Erythroblast (primary cell): ENCODE measurements at regions not wholly inside any gene's neighbourhood (a gene's known extent, or its start where the extent isn't known, plus 50 kb on each side); places are given as distances from the start of the nearest gene placed in this dataset.
"Not testable (repeated sequence)": the region's sequence is repeated elsewhere in the genome, so short reads cannot be mapped to it uniquely, and the experiment has no call there.

Experiments
- DNase-seq, 2 experiments: peaks; one replicate each; lab custom pipeline; 2025; lab: John Stamatoyannopoulos, UW
- GATA1 ChIP-seq: IDR thresholded peaks from 2 replicates; pipeline ENCODE4 v1.6.1; 2011; ENCODE audit warnings: low read depth, mild to moderate bottlenecking, control low read depth, low read length, moderate library complexity
- POLR2A ChIP-seq: IDR thresholded peaks from 2 replicates; pipeline ENCODE4 v1.6.1; 2011; ENCODE audit warnings: mild to moderate bottlenecking, low read length

DNA sequence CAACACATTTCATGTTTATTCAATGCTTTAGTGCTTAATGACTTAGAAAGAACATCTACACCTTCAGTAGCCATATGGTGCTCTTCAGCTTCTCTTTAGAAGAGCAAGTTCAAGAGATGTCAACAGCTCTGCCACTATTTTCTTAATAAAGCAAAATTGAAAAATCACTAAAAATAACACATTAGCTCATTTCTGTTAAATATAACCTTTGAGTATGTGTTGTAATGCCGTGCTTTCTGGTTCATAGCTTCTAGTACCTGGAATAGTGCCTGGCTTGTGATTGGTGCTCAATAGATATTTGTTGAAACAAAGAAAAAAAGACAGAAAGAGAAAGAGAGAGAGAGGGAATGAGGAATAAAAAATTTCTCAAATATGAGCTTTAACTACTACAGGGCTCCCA lies 349.8 kb upstream of the SPRED2 start:
- DNase-seq: no peak
- no peak for TF ChIP-seq GATA1
- no peak for TF ChIP-seq POLR2A

DNA sequence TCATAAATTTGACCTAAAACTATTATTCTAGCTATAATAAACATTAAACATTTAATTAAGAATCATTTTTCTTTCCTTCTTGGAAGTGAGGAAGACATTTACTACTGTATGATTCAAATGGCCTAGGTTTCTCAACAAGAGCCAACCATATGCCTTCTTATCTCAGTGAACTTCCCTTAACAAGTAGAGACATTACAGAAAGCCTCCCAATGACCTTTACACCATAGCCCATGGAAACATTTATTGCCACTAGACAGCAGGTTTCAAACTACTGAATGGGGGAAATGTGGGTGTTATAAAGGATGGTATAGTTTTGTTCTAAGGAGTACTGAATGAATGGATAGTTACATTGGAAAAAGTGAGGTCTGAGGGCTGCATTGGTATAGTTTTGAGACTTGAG lies 349.4 kb upstream of the SPRED2 start:
- no peak for DNase-seq
- TF ChIP-seq GATA1 (no peak), POLR2A (no peak)

DNA sequence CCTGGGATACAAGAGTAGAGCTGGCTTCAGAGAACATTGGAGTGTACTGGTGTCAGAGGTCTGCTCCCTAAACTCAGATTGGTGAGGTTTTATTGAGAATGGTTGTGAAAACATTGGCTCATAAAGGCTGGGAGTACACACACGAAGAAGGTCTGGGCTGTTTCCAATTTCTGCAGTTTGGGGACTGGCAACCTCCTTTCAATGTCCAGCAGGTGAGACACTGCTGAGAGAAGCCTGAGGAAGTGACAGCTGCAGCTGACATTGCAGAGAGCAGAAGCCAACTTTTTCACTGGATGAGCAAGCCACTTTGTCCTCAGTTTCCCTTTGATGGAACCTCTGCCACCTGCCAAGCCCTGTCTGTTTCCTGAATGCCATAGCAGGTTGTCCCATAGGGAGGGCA lies 346.6 kb upstream of the SPRED2 start:
- DNase-seq: no peak
- no peak for TF ChIP-seq GATA1
- no peak for TF ChIP-seq POLR2A

DNA sequence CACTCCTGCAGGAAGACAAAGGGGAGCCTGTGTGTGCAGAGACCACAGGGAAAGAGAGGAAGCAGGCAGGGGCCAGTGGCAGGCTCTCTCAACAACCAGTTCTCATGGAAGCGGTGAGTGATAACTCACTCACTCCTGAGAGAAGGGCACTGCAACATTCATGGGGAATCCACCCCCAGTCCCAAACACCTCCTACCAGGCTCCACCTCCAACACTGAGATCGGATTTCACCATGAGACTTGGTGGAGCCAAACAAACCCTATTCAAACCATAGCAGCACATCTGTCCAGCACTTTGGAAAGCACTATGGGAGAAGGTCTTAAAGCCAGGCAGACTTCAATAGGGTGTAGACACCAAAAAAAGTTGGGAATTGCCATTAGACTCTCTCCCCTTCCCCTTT lies 345.7 kb upstream of the SPRED2 start:
- TF ChIP-seq GATA1 (no peak), POLR2A (no peak)
- no peak for DNase-seq

DNA sequence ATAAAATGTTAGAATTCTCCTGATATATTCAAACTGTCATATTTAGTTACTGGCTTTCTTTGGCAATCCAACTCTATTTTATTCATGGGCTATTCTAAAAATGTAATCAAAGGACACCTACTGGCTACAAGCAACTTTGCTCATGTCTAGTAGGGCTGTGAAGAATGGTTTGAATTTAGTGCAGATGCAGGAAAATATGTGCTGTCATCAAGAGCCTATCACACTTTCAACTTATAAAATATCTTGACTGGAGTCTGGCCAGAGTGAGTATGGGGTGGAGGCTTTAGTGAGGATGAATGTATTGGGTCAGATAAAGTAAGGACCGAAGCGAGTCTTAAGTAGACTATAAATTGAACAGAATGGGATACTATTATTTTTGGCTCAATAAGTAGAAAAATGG lies 343.4 kb upstream of the SPRED2 start:
- TF ChIP-seq POLR2A: no peak
- no peak for TF ChIP-seq GATA1
- DNase-seq: no peak

DNA sequence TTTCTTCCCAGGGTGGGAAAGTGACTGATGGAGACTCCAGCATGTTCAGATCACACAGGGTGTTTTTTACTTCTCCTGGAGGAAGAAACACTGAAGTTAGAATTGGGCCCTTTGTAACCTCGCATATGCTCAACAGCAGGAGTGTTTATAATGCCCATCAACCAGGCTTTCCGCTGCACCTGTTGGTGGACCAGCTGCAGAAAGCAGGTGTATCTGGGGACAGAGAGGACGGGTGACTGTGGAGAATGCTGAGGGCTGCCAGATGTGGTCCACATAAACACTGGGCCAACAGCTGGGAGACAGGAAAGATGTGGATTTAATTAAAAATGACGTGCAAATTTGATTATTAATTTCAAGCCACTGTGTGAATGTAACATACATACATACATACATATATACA lies 335.5 kb upstream of the SPRED2 start:
- TF ChIP-seq POLR2A (no peak), GATA1 (no peak)
- no peak for DNase-seq

DNA sequence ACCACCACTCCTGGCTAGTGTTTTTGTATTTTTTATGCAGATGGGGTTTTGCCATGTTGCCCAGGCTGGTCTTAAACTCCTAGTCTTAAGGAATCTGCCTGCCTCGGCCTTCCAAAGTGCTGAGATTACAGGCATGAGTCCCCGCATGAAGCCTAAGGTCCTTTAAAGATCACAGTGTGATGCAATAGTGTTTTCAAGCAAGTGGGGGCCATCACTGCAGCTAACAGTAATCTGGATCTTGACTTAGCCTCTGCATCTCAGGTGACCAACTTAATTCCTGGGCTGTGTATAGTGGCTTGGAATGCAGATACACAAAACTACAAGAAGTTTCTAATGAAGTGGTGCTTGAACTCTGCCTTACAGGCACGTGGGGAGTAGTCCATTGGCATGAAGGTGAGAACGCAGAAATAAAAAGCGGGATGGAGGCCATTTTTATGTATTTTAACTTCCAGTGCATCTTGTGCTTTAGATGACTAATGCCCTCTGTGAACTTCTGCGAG lies 334.4 kb upstream of the SPRED2 start:
- no peak for DNase-seq
- TF ChIP-seq GATA1 (no peak), POLR2A (no peak)

DNA sequence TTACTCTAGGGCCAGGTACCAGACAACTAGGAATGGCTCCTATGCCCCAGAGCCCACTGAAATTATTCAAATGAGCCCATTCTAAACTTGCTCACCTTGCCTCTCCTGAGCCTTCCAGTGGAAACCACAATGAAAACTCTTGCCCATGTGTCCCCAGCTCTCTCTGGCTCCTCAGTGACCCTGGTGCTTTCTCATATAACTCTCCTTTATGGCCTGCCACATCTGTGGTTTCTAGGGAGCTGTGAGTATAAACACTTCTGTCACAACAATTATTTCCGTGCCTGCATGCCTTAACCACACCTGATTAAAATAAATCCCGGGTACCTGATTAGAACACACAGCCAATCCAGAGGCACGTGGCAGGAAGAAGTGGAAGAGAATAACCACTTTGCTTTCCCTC lies 333.0 kb upstream of the SPRED2 start:
- DNase-seq: no peak
- TF ChIP-seq POLR2A (no peak), GATA1 (no peak)

DNA sequence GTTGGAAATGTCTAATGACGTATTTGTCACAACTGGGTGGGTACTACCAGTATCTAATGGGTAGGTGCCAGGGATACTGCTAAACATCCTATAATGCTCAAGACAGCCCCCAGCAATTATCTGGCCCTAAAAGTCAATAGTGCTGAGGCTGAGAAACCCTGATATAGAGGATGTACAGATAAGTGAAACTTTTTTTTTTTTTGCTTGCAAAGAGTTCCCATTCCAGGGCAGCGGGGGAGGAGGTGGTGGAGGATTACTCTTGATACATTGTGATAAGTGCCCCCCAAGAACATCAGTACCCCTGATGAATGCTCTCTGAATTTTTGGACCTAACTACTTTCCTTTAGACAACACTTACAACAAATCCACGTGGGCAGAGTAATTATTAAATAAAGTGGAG lies 329.7 kb upstream of the SPRED2 start:
- TF ChIP-seq POLR2A (no peak), GATA1 (no peak)
- peak; percentile 3 to 54 for DNase-seq

DNA sequence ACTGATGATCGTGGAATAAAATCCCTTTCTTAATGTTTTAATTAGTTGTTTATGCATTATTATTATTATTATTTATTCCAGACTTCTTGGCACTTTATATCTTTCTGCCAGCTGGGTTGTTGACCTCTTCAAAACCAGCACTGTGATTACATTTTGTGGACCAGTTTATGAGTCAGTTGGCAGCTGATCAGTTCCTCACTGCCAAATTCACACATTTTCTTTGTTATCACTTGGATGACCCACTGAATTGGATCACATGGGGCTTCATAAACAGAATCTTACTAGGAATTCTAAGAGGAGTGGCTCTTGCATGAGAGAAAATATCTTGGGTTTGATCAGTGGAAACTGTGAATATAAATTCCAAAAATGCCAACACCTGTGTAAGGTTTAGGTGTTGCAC lies 321.8 kb upstream of the SPRED2 start:
- DNase-seq: no peak
- no peak for TF ChIP-seq POLR2A
- TF ChIP-seq GATA1: no peak

DNA sequence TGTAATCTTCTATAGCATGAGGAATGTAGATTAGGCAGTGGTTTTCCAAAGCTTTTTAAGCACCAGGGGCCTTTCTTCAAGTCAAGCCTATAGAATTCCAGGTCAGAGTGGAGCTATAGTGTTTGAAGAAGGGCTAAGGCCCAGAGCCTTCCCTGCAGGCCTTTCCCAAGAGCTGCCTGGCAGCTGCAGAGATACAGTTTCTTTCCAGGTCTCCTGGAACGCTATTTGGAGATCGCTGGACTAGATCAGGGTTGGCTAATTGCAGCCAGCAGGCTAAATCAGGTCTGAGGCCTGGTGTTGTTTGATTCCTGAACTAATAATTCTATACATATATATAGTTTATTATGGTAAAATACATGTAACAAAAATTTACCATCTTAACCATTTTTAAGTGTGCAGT lies 319.0 kb upstream of the SPRED2 start:
- DNase-seq: no peak
- TF ChIP-seq GATA1: no peak
- TF ChIP-seq POLR2A: no peak

DNA sequence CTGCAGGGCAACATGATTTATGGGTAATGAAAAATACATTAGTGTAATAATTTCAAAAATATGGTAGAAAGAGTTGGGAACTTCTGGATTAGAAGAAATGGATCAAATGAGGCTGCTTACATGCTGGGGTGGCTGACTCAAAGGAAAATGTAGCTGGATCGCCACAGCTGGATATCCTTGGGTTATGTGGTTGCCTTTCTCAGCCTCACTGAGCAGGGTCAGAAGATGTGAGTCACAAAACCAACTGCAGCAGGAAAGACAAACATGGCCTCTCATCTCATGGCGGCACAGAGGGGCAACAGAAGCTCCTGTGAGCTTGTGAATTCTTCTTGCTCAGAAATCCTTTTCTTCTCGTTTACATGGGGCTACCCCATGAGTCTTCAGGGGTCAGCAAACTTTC lies 317.1 kb upstream of the SPRED2 start:
- TF ChIP-seq POLR2A (no peak), GATA1 (no peak)
- DNase-seq: no peak

DNA sequence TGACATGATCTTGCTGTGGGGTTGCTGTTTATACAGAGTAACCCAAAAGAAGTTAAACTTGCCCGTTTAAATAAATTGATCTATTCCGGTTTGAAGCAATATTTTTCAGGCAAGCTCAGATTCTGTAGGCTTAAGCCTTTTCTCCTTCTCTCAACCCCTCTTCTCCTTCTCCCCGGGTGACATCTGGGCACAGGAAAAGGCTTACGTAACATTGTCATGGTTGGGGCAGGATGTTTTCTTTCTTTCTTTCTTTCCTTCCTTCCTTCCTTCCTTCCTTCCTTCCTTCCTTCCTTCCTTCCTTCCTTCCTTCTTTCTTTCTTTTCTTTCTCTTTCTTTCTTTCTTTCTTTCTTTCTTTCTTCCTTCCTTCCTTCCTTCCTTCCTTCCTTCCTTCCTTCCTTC lies 315.5 kb upstream of the SPRED2 start:
- DNase-seq: not testable (repeated sequence)

DNA sequence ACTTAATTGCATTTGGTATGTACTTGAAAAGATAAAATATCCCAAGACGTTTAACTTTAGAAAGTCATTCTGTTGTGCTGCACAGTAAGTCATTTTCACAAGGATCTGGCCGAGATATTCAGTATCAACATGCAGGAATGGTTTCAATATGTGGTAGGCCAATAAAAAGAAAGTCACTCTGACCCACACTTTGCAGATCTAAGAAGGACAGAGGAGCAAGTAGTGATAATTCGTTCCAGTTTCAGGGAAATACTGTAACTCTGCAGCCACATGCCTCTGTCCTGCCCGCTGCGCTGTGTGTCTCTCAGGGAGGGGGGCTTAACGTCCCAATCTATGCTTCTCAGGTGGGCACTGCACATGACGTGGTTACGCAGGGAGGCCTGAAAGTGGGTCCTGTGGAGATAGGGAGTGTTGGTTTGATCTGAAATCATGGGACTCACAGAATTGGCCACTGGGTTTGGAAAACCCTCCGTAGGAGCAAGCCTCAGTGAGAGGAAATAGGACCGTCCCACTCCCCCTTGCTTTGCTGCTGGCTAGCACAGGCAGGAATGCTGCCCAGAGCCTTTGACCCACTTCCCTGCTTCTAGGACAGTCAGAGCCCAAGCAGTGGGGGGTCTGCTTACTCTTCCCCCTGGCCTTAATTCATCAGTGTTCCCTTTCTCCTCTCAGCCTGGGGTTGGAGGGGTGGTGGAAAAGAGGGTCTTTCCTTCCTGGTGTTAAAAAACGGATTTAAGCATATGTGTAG lies 314.7 kb upstream of the SPRED2 start:
- no peak for DNase-seq

More for the DNA sequence above, 314.7 kb upstream of the SPRED2 start:
- TF ChIP-seq GATA1 (no peak), POLR2A (no peak)
